PC-9 (cell line): ENCODE measurements at regions not wholly inside any gene's neighbourhood (a gene's known extent, or its start where the extent isn't known, plus 50 kb on each side); places are given as distances from the start of the nearest gene placed in this dataset.

ENCODE experiments used
- BruUV-seq: library from RNA; stranded (reverse); fragments of 400-500 nt; replicated peaks from 2 replicates; lab custom pipeline; 2021; lab: Mats Ljungman, UMichigan
- CTCF ChIA-PET: fragments of 300-600 bp; sonication (Branson Sonifier 250); formaldehyde crosslinking; loops from one replicate; lab custom pipeline; 2022; ENCODE audit warnings: antibody characterized with exemption; lab: Charles Lee
- POLR2A ChIA-PET: fragments of 300-600 bp; sonication (Branson Sonifier 250); formaldehyde crosslinking; loops from one replicate; lab custom pipeline; 2022; ENCODE audit warnings: antibody characterized with exemption; ENCODE audit not compliant: unreplicated experiment; lab: Charles Lee
- DNase-seq, 2 experiments: peaks; one replicate each; pipeline versions ENCODE4 v3.0.0 to v3.0.0-alpha.2; 2015 to 2022; ENCODE audit warnings: mixed read lengths in 1 of 2
- H2AFZ ChIP-seq: fragments of 200-600 bp; sonication (generic); 2 replicates; pipeline ENCODE4 v1.8.1; 2017; ENCODE audit warnings: antibody characterized with exemption
- H3F3A ChIP-seq: fragments of 200-600 bp; sonication (generic); 2 replicates; pipeline ENCODE4 v1.8.1; 2017; ENCODE audit warnings: antibody characterized with exemption, mild to moderate bottlenecking, low read depth; ENCODE audit not compliant: insufficient read depth
- H3K27ac ChIP-seq: fragments of 200-600 bp; sonication (generic); 2 replicates; pipeline ENCODE4 v1.6.1; 2016; ENCODE audit warnings: mixed run types
- H3K27me3 ChIP-seq: fragments of 200-600 bp; sonication (generic); 2 replicates; pipeline ENCODE4 v1.6.1; 2016; ENCODE audit warnings: low read depth, mixed run types; ENCODE audit not compliant: insufficient read depth
- H3K36me3 ChIP-seq: fragments of 200-600 bp; sonication (generic); 2 replicates; pipeline ENCODE4 v1.6.1; 2016; ENCODE audit warnings: low read depth, mixed run types
- H3K4me1 ChIP-seq: fragments of 200-600 bp; sonication (generic); replicated peaks from 2 replicates; pipeline ENCODE4 v1.6.1; 2016; ENCODE audit warnings: mixed run types; ENCODE audit not compliant: insufficient read depth
- H3K4me2 ChIP-seq: fragments of 200-600 bp; sonication (generic); 2 replicates; pipeline ENCODE4 v1.6.1; 2017; ENCODE audit warnings: mixed run types
- H3K4me3 ChIP-seq: fragments of 200-600 bp; sonication (generic); 2 replicates; pipeline ENCODE4 v1.6.1; 2016; ENCODE audit warnings: mixed run types
- H3K79me2 ChIP-seq: fragments of 200-600 bp; sonication (generic); 2 replicates; pipeline ENCODE4 v1.6.1; 2017; ENCODE audit warnings: low read depth, mixed run types
- H3K9me2 ChIP-seq: fragments of 200-600 bp; sonication (generic); 2 replicates; pipeline ENCODE4 v1.8.1; 2017; ENCODE audit warnings: mild to moderate bottlenecking; ENCODE audit not compliant: insufficient read depth
- H3K9me3 ChIP-seq: fragments of 200-600 bp; sonication (generic); 2 replicates; pipeline ENCODE4 v1.8.1; 2016; ENCODE audit warnings: low read depth; ENCODE audit not compliant: insufficient read depth
- H4K20me1 ChIP-seq: fragments of 200-600 bp; sonication (generic); 2 replicates; pipeline ENCODE4 v1.8.1; 2017; ENCODE audit not compliant: insufficient read depth
- EZH2 ChIP-seq: fragments of 200-600 bp; sonication (generic); IDR thresholded peaks from 2 replicates; pipeline ENCODE4 v1.8.0; 2017; ENCODE audit warnings: antibody characterized with exemption, low read depth
- intact Hi-C: fragments of 100-400 bp; cut with micrococcal nuclease; formaldehyde crosslinking; loops from one replicate; pipeline ENCODE4 v1.10.0; 2022; ENCODE audit not compliant: unreplicated experiment
- TF ChIP-seq, protein P1 (sequence below): fragments of 200-600 bp; sonication (generic); conservative IDR thresholded peaks from 2 replicates; pipeline ENCODE4 v1.6.1; 2017; ENCODE audit warnings: mixed run types, antibody characterized with exemption, mild to moderate bottlenecking, moderate library complexity

DNA sequence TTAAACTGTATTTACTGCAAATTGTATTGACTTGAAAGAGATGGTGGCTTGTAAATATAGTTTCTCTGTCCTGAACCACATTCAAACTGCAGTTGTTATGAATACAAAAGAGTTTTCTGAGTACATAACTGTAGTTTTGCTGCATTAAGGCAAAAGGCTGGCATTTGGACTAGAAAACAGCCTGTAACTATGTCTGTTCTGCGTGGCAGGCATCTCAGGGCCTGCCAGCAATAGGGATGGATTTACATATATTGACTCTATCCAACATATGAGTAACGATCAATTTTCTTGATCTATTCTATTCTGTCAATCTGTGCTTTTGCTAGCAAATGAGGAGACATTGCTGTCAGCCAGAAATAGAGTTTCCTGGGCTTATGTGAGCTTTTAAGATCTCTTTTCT, 174.6 kb downstream of the TMEM26 start:
- TF ChIP-seq, protein P1, sequence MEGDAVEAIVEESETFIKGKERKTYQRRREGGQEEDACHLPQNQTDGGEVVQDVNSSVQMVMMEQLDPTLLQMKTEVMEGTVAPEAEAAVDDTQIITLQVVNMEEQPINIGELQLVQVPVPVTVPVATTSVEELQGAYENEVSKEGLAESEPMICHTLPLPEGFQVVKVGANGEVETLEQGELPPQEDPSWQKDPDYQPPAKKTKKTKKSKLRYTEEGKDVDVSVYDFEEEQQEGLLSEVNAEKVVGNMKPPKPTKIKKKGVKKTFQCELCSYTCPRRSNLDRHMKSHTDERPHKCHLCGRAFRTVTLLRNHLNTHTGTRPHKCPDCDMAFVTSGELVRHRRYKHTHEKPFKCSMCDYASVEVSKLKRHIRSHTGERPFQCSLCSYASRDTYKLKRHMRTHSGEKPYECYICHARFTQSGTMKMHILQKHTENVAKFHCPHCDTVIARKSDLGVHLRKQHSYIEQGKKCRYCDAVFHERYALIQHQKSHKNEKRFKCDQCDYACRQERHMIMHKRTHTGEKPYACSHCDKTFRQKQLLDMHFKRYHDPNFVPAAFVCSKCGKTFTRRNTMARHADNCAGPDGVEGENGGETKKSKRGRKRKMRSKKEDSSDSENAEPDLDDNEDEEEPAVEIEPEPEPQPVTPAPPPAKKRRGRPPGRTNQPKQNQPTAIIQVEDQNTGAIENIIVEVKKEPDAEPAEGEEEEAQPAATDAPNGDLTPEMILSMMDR: no peak
- TF ChIP-seq EZH2: no peak
- Histone ChIP-seq H3K4me1 (no peaks in the 10 kb centered on the region), H3F3A (no peaks in the 10 kb centered on the region), H3K9me3 (no peaks in the 10 kb centered on the region), H3K4me2 (no peak overlapping the region), H2AFZ (no peak overlapping the region), H3K36me3 (no peaks in the 10 kb centered on the region), H3K4me3 (no peak overlapping the region), H3K79me2 (no peaks in the 10 kb centered on the region), H3K9me2 (no peaks in the 10 kb centered on the region), H3K27me3 (no peaks in the 10 kb centered on the region), H3K27ac (no peak overlapping the region), H4K20me1 (no peaks in the 10 kb centered on the region)
- ChIA-PET CTCF (no interaction called here), POLR2A (no interaction called here)
- intact Hi-C loops: loop anchor here (10.0 kb wide), 2 partner anchors 756 to 966 kb away; no protein-coding TSS in a partner anchor
- no peak for DNase-seq
- BruUV-seq: no TSS peak

DNA sequence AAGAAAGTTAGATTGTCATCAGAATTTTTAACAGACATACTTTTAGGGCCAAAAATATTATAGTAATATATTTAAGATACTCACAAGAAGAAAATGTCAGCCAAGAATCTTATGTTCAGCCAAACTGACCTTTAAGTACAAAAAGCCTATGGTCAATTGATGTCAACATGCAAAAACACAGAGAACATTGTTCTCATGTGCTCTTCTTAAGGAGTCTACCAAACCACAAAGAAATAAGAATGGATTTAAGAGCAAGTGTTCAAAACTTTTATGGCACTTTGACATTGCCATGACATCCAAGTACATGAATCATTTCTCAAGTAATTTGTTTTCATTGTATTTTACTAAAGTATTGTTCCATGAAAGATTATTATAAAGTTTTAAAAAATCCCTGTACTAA, 180.4 kb downstream of the TMEM26 start:
- no TSS peak for BruUV-seq
- Histone ChIP-seq H2AFZ (no peak overlapping the region), H3K36me3 (no peaks in the 10 kb centered on the region), H3K9me2 (0 out of 2 replicates have a peak, but pooled peaks cover 3% of the 10 kb centered on the region), H3K27ac (no peak overlapping the region), H3K4me2 (no peak overlapping the region), H3K27me3 (no peaks in the 10 kb centered on the region), H3K4me1 (peaks cover 10% of the 10 kb centered on the region; the same call in 1 of the 2 replicates), H3K9me3 (no peaks in the 10 kb centered on the region), H3F3A (no peaks in the 10 kb centered on the region), H3K79me2 (no peaks in the 10 kb centered on the region), H3K4me3 (no peak overlapping the region), H4K20me1 (no peaks in the 10 kb centered on the region)
- DNase-seq: no peak
- ChIA-PET POLR2A (no interaction called here), CTCF (no interaction called here)
- TF ChIP-seq, protein P1: no peak
- TF ChIP-seq EZH2: no peak
- intact Hi-C loops: loop anchor here (5.0 to 10.0 kb wide), 3 partner anchors 630 to 972 kb away; partner anchors contain the start of gene ARID5B

DNA sequence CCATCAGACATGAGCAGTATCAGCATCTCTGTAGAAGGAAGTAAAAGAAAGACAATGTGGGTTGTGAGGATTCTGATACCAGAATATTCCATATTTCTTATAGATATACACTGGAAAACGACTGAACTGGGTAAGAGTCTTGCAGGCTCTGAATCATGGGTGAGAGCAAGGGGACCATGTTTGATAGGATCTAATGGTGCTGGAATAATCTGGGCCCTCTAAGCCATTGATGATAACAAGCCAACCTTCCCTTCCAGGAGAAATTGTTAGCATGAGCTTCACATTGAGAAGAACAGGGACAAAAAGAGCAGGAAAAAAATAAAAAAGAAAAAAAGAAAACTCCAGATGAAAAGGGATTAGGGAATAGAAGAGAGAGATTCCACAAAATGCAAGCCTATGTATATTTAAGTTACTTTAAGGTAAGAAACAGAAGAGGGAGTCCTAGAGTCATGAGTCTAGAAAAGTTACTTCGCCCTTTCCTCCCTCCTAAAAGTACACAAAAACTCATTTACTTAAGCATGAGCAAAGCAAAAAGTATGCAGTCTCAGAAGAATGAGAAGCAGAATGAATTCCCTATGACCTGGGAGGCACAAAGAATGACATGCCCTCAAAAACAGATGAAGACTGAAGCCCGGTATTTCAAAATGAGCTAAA, 181.9 kb downstream of the TMEM26 start:
- TF ChIP-seq, protein P1: peak; percentile 55
- no peak for TF ChIP-seq EZH2
- BruUV-seq: no TSS peak
- H3K36me3 ChIP-seq: no peaks in the 10 kb centered on the region
- peak overlapping the region; percentile 13; the same call in 1 of the 2 replicates for H3K4me2 ChIP-seq
- no peak overlapping the region for H2AFZ ChIP-seq
- no peak overlapping the region for H3K27ac ChIP-seq
- no peaks in the 10 kb centered on the region for H3K79me2 ChIP-seq
- DNase-seq: peak in 1 of 2 experiments; percentile 84
- ChIA-PET POLR2A (interaction anchor here (0.8 kb wide), 1 partner anchor 328 kb away, joined by 4 read pairs; no protein-coding TSS in a partner anchor), CTCF (no interaction called here)
- H4K20me1 ChIP-seq: no peaks in the 10 kb centered on the region
- H3K9me2 ChIP-seq: 0 out of 2 replicates have a peak, but pooled peaks cover 3% of the 10 kb centered on the region
- H3F3A ChIP-seq: no peaks in the 10 kb centered on the region
- peaks cover 10% of the 10 kb centered on the region; the same call in 1 of the 2 replicates for H3K4me1 ChIP-seq
- H3K27me3 ChIP-seq: no peaks in the 10 kb centered on the region
- no peaks in the 10 kb centered on the region for H3K9me3 ChIP-seq
- intact Hi-C loops: loop anchor here (5.0 to 10.0 kb wide), 3 partner anchors 631 to 974 kb away; partner anchors contain the start of gene ARID5B
- no peak overlapping the region for H3K4me3 ChIP-seq
